Rectal smooth muscle tissue (tissue), 1 donor: ENCODE measurements at regions not wholly inside any gene's neighbourhood (a gene's known extent, or its start where the extent isn't known, plus 50 kb on each side); places are given as distances from the start of the nearest gene placed in this dataset.
"Not testable (repeated sequence)": the region's sequence is repeated elsewhere in the genome, so short reads cannot be mapped to it uniquely, and the experiment has no call there.

Experiments used
- H3K27ac ChIP-seq: one replicate; pipeline ENCODE4 v1.7.0; 2013; ENCODE audit warnings: low read depth, low read length, inconsistent platforms
- H3K27me3 ChIP-seq: one replicate; pipeline ENCODE4 v1.7.0; 2013; ENCODE audit warnings: low read length; ENCODE audit not compliant: control insufficient read depth, insufficient read depth
- H3K36me3 ChIP-seq: one replicate; pipeline ENCODE4 v1.7.0; 2013; ENCODE audit warnings: low read length; ENCODE audit not compliant: control insufficient read depth, insufficient read depth
- H3K4me1 ChIP-seq: one replicate; pipeline ENCODE4 v1.7.0; 2013; ENCODE audit warnings: low read length; ENCODE audit not compliant: control insufficient read depth, insufficient read depth
- H3K4me3 ChIP-seq: one replicate; pipeline ENCODE4 v1.7.0; 2013; ENCODE audit warnings: low read length
- H3K9ac ChIP-seq: one replicate; pipeline ENCODE4 v1.7.0; 2013; ENCODE audit warnings: low read length

DNA sequence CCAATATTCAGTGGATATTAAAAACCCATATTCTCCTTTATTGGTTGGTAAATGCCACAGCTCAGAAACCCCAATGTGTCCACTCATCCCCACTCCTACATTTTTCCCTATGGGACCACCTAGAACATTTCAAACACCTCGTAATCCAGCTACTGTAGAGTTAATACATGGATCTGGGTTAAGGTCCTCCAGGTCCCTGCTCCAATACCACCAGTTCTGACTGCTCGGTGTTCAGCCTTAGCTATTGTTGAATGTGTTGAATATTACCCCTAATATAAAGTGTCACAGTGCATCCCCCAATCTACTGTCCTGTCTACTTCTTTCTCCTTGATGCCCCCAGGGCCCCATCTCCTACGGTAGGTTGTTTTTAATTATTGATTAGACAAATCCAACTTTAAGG is 231.5 kb downstream of the PCSK1 start:
- H3K36me3 ChIP-seq = no peaks in the 10 kb centered on the region
- no peak overlapping the region for H3K4me3 ChIP-seq
- no peaks in the 10 kb centered on the region for H3K27me3 ChIP-seq
- H3K4me1 ChIP-seq = no peaks in the 10 kb centered on the region
- no peak overlapping the region for H3K9ac ChIP-seq
- H3K27ac ChIP-seq = no peak overlapping the region

- H3K36me3 ChIP-seq = no peaks in the 10 kb centered on the region
- no peak overlapping the region for H3K27ac ChIP-seq
- H3K4me1 ChIP-seq = no peaks in the 10 kb centered on the region
- H3K27me3 ChIP-seq = no peaks in the 10 kb centered on the region
- no peak overlapping the region for H3K9ac ChIP-seq
- no peak overlapping the region for H3K4me3 ChIP-seq
Measured at GRCh38 chr5:96200641-96201040, 232.4 kb downstream of the PCSK1 start.

DNA sequence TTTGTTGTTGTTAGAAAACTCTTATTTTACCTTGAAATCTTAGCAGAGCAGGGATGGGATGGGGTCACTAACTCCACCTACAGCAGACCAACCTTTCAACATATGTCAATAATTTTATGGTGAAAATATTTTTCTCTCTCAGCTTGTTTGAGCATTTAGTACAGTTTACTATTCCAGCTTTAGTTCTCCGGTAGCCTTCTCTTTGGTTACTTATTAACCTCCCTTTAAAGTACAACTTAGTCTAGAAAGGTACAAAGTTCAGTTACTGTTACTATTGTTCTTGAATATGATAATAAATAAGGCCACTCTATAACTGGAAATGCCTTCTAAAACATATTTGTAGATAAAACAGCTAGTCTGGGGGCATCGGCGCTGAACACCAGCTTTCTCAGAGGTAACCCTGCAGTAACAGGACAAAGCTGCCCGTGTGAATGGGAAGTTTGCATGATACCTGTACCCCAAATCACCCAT is 233.3 kb downstream of the PCSK1 start:
- Histone ChIP-seq H3K4me3 (no peak overlapping the region), H3K36me3 (no peaks in the 10 kb centered on the region), H3K9ac (no peak overlapping the region), H3K27ac (no peak overlapping the region), H3K4me1 (no peaks in the 10 kb centered on the region), H3K27me3 (no peaks in the 10 kb centered on the region)

- Histone ChIP-seq H3K27ac (no peak overlapping the region), H3K27me3 (no peaks in the 10 kb centered on the region), H3K36me3 (no peaks in the 10 kb centered on the region), H3K4me1 (no peaks in the 10 kb centered on the region), H3K4me3 (no peak overlapping the region), H3K9ac (no peak overlapping the region)
Measured at GRCh38 chr5:96198356-96199058, 234.5 kb downstream of the PCSK1 start.

GRCh38 chr5:96197767-96198166 is 235.3 kb downstream of the PCSK1 start:
- not testable (repeated sequence) for H3K4me1 ChIP-seq, H3K9ac ChIP-seq, H3K27ac ChIP-seq, H3K27me3 ChIP-seq, H3K4me3 ChIP-seq, H3K36me3 ChIP-seq

- H3K9ac ChIP-seq = no peak overlapping the region
- no peaks in the 10 kb centered on the region for H3K36me3 ChIP-seq
- H3K27me3 ChIP-seq = no peaks in the 10 kb centered on the region
- H3K27ac ChIP-seq = no peak overlapping the region
- no peaks in the 10 kb centered on the region for H3K4me1 ChIP-seq
- no peak overlapping the region for H3K4me3 ChIP-seq
Measured at GRCh38 chr5:96197347-96197746, 235.7 kb upstream of the ELL2 start.

DNA sequence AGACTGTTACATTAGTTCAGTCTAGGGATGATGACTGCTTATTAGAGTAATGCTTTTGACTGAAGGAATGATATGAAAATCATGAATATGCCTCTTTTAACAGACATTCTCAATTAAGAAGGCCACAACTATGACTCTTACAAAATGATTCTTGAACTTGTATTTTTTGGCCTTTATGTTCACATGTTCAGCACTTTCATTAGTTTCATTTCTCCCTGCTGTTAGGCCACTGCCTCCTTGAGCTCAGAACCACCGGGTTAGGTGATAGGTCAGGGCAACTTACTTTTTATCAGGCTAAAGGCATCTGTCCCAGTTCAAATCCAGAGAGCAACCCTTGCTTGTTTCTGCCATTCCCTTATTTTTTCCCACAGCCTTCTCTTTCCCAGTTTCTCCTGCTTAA is 235.2 kb upstream of the ELL2 start:
- no peaks in the 10 kb centered on the region for H3K36me3 ChIP-seq
- H3K4me3 ChIP-seq = no peak overlapping the region
- no peak overlapping the region for H3K27ac ChIP-seq
- no peaks in the 10 kb centered on the region for H3K4me1 ChIP-seq
- H3K9ac ChIP-seq = no peak overlapping the region
- no peaks in the 10 kb centered on the region for H3K27me3 ChIP-seq

GRCh38 chr5:96196407-96196806 is 234.8 kb upstream of the ELL2 start:
- Histone ChIP-seq H3K36me3 (no peaks in the 10 kb centered on the region), H3K4me1 (no peaks in the 10 kb centered on the region), H3K27me3 (no peaks in the 10 kb centered on the region), H3K4me3 (no peak overlapping the region), H3K9ac (no peak overlapping the region), H3K27ac (no peak overlapping the region)

- no peaks in the 10 kb centered on the region for H3K36me3 ChIP-seq
- H3K4me3 ChIP-seq = no peak overlapping the region
- no peaks in the 10 kb centered on the region for H3K27me3 ChIP-seq
- H3K27ac ChIP-seq = no peak overlapping the region
- H3K4me1 ChIP-seq = no peaks in the 10 kb centered on the region
- no peak overlapping the region for H3K9ac ChIP-seq
Measured at GRCh38 chr5:96195123-96195522, 233.5 kb upstream of the ELL2 start.

GRCh38 chr5:96194593-96194992 is 232.9 kb upstream of the ELL2 start:
- Histone ChIP-seq H3K4me3 (no peak overlapping the region), H3K9ac (no peak overlapping the region), H3K4me1 (no peaks in the 10 kb centered on the region), H3K36me3 (no peaks in the 10 kb centered on the region), H3K27me3 (no peaks in the 10 kb centered on the region), H3K27ac (no peak overlapping the region)

DNA sequence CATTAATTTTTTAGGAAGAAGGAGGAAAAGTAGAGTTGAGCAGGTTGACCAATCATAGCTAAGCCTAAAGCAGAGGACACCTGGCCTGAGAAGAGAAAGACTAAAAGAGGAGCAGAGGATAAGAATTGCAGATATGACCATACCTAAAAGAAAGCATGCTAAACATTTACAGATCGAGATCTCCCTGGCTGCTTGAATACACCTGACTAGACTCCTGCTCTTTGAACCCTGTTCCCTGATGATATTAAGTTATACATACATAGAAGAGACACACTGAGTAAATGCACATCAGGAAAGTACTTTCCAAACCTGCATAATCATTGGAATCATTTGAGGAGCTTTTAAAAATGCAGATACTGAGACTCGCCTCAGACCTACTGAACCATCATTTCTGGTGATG is 232.3 kb upstream of the ELL2 start:
- no peaks in the 10 kb centered on the region for H3K36me3 ChIP-seq
- no peak overlapping the region for H3K27ac ChIP-seq
- H3K9ac ChIP-seq = no peak overlapping the region
- H3K27me3 ChIP-seq = no peaks in the 10 kb centered on the region
- no peak overlapping the region for H3K4me3 ChIP-seq
- H3K4me1 ChIP-seq = no peaks in the 10 kb centered on the region

GRCh38 chr5:96189987-96190386 is 228.3 kb upstream of the ELL2 start:
- Histone ChIP-seq H3K9ac (no peak overlapping the region), H3K4me3 (no peak overlapping the region), H3K36me3 (no peaks in the 10 kb centered on the region), H3K27me3 (no peaks in the 10 kb centered on the region), H3K27ac (no peak overlapping the region), H3K4me1 (no peaks in the 10 kb centered on the region)

GRCh38 chr5:96189028-96189826 is 227.6 kb upstream of the ELL2 start:
- H3K4me1 ChIP-seq = no peaks in the 10 kb centered on the region
- no peak overlapping the region for H3K27ac ChIP-seq
- H3K27me3 ChIP-seq = no peaks in the 10 kb centered on the region
- no peaks in the 10 kb centered on the region for H3K36me3 ChIP-seq
- no peak overlapping the region for H3K4me3 ChIP-seq
- no peak overlapping the region for H3K9ac ChIP-seq
